NB4 (cell line): ENCODE measurements at regions not wholly inside any gene's neighbourhood (a gene's known extent, or its start where the extent isn't known, plus 50 kb on each side); places are given as distances from the start of the nearest gene placed in this dataset.

Experiments
- POLR2A ChIP-seq: IDR thresholded peaks from 2 replicates; pipeline ENCODE4 v1.6.1; 2011; ENCODE audit warnings: mild to moderate bottlenecking; ENCODE audit not compliant: insufficient read length; ENCODE audit errors: extremely low read depth
- TF ChIP-seq, protein P1 (sequence below): IDR thresholded peaks from one replicate; pipeline ENCODE4 v1.5.1; 2012; ENCODE audit warnings: low read depth, low read length
- TF ChIP-seq, protein P2 (sequence below): IDR thresholded peaks from 2 replicates; pipeline ENCODE4 v1.6.1; 2011; ENCODE audit warnings: low read depth, low read length

GRCh38 chr15:95804484-95804883, 526.0 kb upstream of the NR2F2 start:
- TF ChIP-seq, protein P1, sequence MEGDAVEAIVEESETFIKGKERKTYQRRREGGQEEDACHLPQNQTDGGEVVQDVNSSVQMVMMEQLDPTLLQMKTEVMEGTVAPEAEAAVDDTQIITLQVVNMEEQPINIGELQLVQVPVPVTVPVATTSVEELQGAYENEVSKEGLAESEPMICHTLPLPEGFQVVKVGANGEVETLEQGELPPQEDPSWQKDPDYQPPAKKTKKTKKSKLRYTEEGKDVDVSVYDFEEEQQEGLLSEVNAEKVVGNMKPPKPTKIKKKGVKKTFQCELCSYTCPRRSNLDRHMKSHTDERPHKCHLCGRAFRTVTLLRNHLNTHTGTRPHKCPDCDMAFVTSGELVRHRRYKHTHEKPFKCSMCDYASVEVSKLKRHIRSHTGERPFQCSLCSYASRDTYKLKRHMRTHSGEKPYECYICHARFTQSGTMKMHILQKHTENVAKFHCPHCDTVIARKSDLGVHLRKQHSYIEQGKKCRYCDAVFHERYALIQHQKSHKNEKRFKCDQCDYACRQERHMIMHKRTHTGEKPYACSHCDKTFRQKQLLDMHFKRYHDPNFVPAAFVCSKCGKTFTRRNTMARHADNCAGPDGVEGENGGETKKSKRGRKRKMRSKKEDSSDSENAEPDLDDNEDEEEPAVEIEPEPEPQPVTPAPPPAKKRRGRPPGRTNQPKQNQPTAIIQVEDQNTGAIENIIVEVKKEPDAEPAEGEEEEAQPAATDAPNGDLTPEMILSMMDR = no peak
- no peak for TF ChIP-seq POLR2A
- TF ChIP-seq, protein P2, sequence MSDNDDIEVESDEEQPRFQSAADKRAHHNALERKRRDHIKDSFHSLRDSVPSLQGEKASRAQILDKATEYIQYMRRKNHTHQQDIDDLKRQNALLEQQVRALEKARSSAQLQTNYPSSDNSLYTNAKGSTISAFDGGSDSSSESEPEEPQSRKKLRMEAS = no peak
